Testis (tissue), 2 donors: ENCODE measurements at regions not wholly inside any gene's neighbourhood (a gene's known extent, or its start where the extent isn't known, plus 50 kb on each side); places are given as distances from the start of the nearest gene placed in this dataset.

Source experiments
- DNase-seq: peaks from one replicate; pipeline ENCODE4 v3.0.0-alpha.2; 2019
- H3K27ac ChIP-seq, 2 donors: fragments of 200-600 bp; sonication (generic); one replicate each; pipeline ENCODE4 v1.5.1; 2019
- H3K27me3 ChIP-seq: fragments of 200-600 bp; sonication (generic); one replicate; pipeline ENCODE4 v1.5.1; 2019
- H3K36me3 ChIP-seq: fragments of 200-600 bp; sonication (generic); one replicate; pipeline ENCODE4 v1.5.1; 2017; ENCODE audit warnings: low read depth; ENCODE audit errors: missing control alignments
- H3K4me1 ChIP-seq: fragments of 200-600 bp; sonication (generic); one replicate; pipeline ENCODE4 v1.5.1; 2019
- H3K4me3 ChIP-seq, 2 donors: fragments of 200-600 bp; sonication (generic); one replicate each; pipeline ENCODE4 v1.5.1; 2017 to 2019
- H3K9me3 ChIP-seq: fragments of 200-600 bp; sonication (generic); one replicate; pipeline ENCODE4 v1.5.1; 2017
- CTCF ChIP-seq, 3 experiments: fragments of 450-650 bp in 2 of 3; fragments of 200-600 bp in 1 of 3; sonication (generic) in 1 of 3; IDR thresholded peaks; one replicate each; pipeline ENCODE4 v1.5.1; 2016 to 2019; ENCODE audit warnings: antibody characterized with exemption in 3 of 3, mild to moderate bottlenecking in 2 of 3, moderate library complexity in 1 of 3
- POLR2A ChIP-seq: fragments of 450-650 bp; IDR thresholded peaks from one replicate; pipeline ENCODE4 v1.6.1; 2017; ENCODE audit warnings: antibody characterized with exemption, mild to moderate bottlenecking, moderate library complexity
- WGBS, 2 donors: methylation state at CpG; one replicate each; pipeline ENCODE4 v1.1.5; 2018; 5-methylcytosine and 5-hydroxymethylcytosine counted together
- intact Hi-C: fragments of 100-400 bp; cut with DNase I; formaldehyde crosslinking; loops from one replicate; pipeline ENCODE4 v1.15.1; 2023; ENCODE audit warnings: low total_unique reads

GRCh38 chr20:12916699-12917098 lies 92.1 kb upstream of the SPTLC3 start:
- 71 to 100% methylated on average over 1 of the region's 1 CpG for WGBS, 2 donors
- TF ChIP-seq CTCF (IDR thresholded peaks at IDR 0.05): no peak
- no peak for TF ChIP-seq POLR2A
- Histone ChIP-seq H3K4me1 (no peaks in the 10 kb centered on the region), H3K27me3 (no peaks in the 10 kb centered on the region), H3K36me3 (no peaks in the 10 kb centered on the region), H3K27ac (no peak overlapping the region), H3K4me3 (no peak overlapping the region), H3K9me3 (no peaks in the 10 kb centered on the region)
- no peak for DNase-seq
- intact Hi-C loops: no loop called here

GRCh38 chr20:12924126-12924525 lies 84.6 kb upstream of the SPTLC3 start:
- Histone ChIP-seq H3K36me3 (no peaks in the 10 kb centered on the region), H3K27me3 (no peaks in the 10 kb centered on the region), H3K4me1 (no peaks in the 10 kb centered on the region), H3K9me3 (no peaks in the 10 kb centered on the region), H3K4me3 (no peak overlapping the region), H3K27ac (no peak overlapping the region)
- DNase-seq: no peak
- intact Hi-C loops: no loop called here
- WGBS, 2 donors: 21 to 30% methylated on average over 2 of the region's 2 CpGs
- no peak for TF ChIP-seq CTCF (IDR thresholded peaks at IDR 0.05)
- TF ChIP-seq POLR2A: no peak

- WGBS, 2 donors: 44% methylated on average over 7 of the region's 7 CpGs
- TF ChIP-seq POLR2A (no peak), CTCF (IDR thresholded peaks at IDR 0.05) (peak; percentile 69 to 81 (median 77))
- Histone ChIP-seq H3K27ac (no peak overlapping the region), H3K36me3 (no peaks in the 10 kb centered on the region), H3K27me3 (no peaks in the 10 kb centered on the region), H3K4me1 (no peaks in the 10 kb centered on the region), H3K9me3 (no peaks in the 10 kb centered on the region), H3K4me3 (no peak overlapping the region)
- DNase-seq: peak; percentile 61
- intact Hi-C loops: no loop called here
Observed at GRCh38 chr20:12925210-12925755, 83.5 kb upstream of the SPTLC3 start.

GRCh38 chr20:12925863-12926793 lies 82.6 kb upstream of the SPTLC3 start:
- 49 to 74% methylated on average over 9 of the region's 9 CpGs for WGBS, 2 donors
- intact Hi-C loops: no loop called here
- H3K4me1 ChIP-seq: no peaks in the 10 kb centered on the region
- no peak overlapping the region for H3K4me3 ChIP-seq
- H3K9me3 ChIP-seq: no peaks in the 10 kb centered on the region
- no peak for DNase-seq
- H3K27ac ChIP-seq: no peak overlapping the region
- no peaks in the 10 kb centered on the region for H3K27me3 ChIP-seq
- TF ChIP-seq POLR2A (no peak), CTCF (IDR thresholded peaks at IDR 0.05) (no peak)
- no peaks in the 10 kb centered on the region for H3K36me3 ChIP-seq
